ENCODE measurements at regions not wholly inside any gene's neighbourhood (a gene's known extent, or its start where the extent isn't known, plus 50 kb on each side); places are given as distances from the start of the nearest gene placed in this dataset.
"Not testable (repeated sequence)": the region's sequence is repeated elsewhere in the genome, so short reads cannot be mapped to it uniquely, and the experiment has no call there.

- no peak for DNase-seq (ENCODE audit: low read depth in 4 of 4, low spot score in 2 of 4)
These were observed 219.2 kb upstream of the ELL2 start for GRCh38 chr5:96180684-96181435.

- DNase-seq (ENCODE audit: low read depth in 4 of 4, low spot score in 2 of 4), result no peak
These were observed 215.7 kb upstream of the ELL2 start for GRCh38 chr5:96177303-96177869.

- DNase-seq (ENCODE audit: low read depth in 4 of 4, low spot score in 2 of 4), result no peak
These were observed 214.4 kb upstream of the ELL2 start for GRCh38 chr5:96176022-96176421.

- no peak for DNase-seq (ENCODE audit: low read depth in 4 of 4, low spot score in 2 of 4)
These were observed 213.4 kb upstream of the ELL2 start for GRCh38 chr5:96175090-96175489.

GRCh38 chr5:96173366-96173765 lies 211.7 kb upstream of the ELL2 start:
- no peak for DNase-seq (ENCODE audit: low read depth in 4 of 4, low spot score in 2 of 4)

DNA sequence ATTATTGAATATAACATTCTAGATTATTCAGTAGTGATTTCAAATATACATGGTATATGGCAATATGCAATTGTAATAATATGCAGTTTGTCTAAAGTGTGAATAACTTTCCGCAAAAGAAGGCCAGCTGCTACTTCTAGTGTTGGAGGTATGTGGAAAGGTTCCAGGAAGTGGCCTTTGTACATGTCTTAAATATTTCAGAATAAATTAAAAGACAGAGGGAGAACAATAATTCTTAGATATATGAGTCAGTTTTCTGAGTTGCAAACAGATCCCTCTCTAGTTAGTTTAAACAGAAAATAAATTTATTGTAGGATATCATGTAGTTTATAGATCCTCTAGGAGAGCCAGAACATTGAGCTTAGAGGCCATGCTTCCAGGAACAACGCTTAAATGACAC lies 210.8 kb upstream of the ELL2 start:
- no peak for DNase-seq (ENCODE audit: low read depth in 4 of 4, low spot score in 2 of 4)

- DNase-seq (ENCODE audit: low read depth in 4 of 4, low spot score in 2 of 4), result not testable (repeated sequence)
These were observed 210.3 kb upstream of the ELL2 start for GRCh38 chr5:96171973-96172372.

- DNase-seq (ENCODE audit: low read depth in 4 of 4, low spot score in 2 of 4), result not testable (repeated sequence)
These were observed 209.0 kb upstream of the ELL2 start for GRCh38 chr5:96170481-96171125.

GRCh38 chr5:96168833-96169232 lies 207.2 kb upstream of the ELL2 start:
- DNase-seq (ENCODE audit: low read depth in 4 of 4, low spot score in 2 of 4), result not testable (repeated sequence)

- DNase-seq (ENCODE audit: low read depth in 4 of 4, low spot score in 2 of 4), result no peak
These were observed 197.4 kb upstream of the ELL2 start for GRCh38 chr5:96159043-96159442.

GRCh38 chr5:96157841-96158291 lies 196.2 kb upstream of the ELL2 start:
- DNase-seq (ENCODE audit: low read depth in 4 of 4, low spot score in 2 of 4), result no peak

GRCh38 chr5:96157077-96157780 lies 195.6 kb upstream of the ELL2 start:
- DNase-seq (ENCODE audit: low read depth in 4 of 4, low spot score in 2 of 4), result no peak

DNA sequence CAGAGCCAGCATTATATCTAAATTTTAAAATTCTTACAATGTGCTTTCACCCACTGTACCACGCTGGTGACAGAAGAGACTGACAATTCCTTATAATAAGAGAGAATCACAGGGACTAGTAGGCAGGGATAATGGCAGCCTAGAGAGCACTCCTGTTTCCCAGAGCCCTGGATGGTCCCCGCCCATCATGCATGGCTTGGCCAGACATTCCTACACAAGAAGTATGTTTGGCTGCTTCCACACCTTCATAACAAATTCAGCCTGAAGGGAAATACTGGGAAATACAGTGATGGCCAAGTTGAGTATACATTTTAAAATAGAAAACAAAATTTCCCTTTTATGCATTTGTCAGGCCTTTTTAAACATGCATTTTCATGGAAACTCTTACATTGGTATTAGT lies 193.5 kb upstream of the ELL2 start:
- no peak for DNase-seq (ENCODE audit: low read depth in 4 of 4, low spot score in 2 of 4)

DNA sequence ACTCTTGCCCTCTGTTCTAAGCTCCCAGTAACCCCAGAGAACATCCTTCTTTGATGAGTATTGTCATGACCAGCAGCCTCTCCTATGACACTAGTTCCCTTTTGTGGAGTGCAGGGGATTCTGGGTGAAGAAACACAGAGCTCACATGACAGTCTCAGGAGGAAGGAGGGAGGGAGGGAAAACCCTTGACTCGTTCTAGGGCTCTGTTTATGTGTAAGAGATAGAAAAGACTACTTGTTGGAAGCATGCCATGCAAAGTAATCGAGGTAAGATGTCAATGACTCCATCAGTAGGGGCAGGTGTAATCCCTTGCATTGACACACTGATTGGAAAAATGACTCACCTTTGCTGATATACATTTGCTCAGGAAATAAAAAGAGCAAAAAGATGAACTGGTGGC lies 190.2 kb upstream of the ELL2 start:
- no peak for DNase-seq (ENCODE audit: low read depth in 4 of 4, low spot score in 2 of 4)

DNA sequence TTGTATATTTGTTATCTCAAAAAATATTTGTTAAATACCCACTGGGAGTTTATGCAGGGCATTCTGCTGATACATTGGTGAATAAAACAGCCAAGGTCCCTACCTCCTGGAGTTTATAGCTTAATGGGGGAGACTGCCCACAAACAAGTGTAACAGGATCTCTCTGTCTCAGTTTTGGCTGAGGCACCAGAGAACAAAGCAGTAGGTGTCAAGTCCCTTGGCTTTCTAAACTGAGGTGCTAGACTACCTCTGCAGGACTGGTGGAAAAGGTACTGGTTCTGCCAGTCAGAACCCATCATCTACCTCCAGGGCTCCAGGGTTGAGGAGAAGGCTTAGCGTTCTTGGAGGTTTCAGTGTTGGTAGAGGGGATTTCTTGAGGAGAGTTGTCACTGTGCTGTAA lies 188.4 kb upstream of the ELL2 start:
- DNase-seq (ENCODE audit: low read depth in 4 of 4, low spot score in 2 of 4), result no peak

DNA sequence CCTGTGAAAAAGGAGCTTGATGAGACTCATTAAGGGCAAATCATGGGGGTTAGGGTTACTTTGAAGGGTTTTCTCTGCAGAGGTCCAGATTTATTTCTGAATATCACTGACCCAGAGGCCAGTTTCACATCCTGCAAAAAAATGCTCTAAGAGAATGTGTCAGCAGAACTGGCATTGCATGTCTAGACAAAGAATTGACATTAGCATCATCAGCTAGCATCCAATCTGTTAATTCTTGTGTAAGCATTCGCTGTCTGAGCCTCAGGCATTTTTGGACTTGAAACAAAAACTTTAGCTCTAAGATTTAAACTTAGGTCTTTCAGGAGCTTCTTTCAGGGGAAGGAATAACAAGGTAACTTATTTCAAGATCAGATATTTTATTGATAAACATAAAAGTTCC lies 187.9 kb upstream of the ELL2 start:
- no peak for DNase-seq (ENCODE audit: low read depth in 4 of 4, low spot score in 2 of 4)

- DNase-seq (ENCODE audit: low read depth in 4 of 4, low spot score in 2 of 4), result no peak
These were observed 187.4 kb upstream of the ELL2 start for GRCh38 chr5:96149021-96149420.

DNA sequence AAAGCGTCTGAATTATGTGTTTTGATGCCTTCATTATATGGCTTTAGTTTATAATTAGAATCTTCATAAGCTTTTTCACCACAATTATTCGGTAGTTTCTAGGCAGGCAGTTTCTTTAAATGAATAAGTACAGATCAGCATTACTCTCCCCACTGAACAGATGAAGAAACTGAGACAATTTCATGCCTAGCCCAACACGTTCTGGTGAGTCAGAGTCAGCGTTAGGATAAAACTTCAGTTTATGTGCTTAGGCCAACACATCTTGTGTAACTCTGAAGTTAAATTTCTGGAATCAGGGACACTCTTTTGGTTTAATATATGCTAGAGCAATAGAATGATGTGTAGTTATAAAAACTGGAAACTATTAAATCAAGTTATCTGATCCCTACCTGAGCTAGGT lies 186.7 kb upstream of the ELL2 start:
- DNase-seq (ENCODE audit: low read depth in 4 of 4, low spot score in 2 of 4), result no peak

GRCh38 chr5:96147866-96148265 lies 186.2 kb upstream of the ELL2 start:
- no peak for DNase-seq (ENCODE audit: low read depth in 4 of 4, low spot score in 2 of 4)

GRCh38 chr5:96146675-96147074 lies 185.0 kb upstream of the ELL2 start:
- DNase-seq (ENCODE audit: low read depth in 4 of 4, low spot score in 2 of 4), result no peak

DNA sequence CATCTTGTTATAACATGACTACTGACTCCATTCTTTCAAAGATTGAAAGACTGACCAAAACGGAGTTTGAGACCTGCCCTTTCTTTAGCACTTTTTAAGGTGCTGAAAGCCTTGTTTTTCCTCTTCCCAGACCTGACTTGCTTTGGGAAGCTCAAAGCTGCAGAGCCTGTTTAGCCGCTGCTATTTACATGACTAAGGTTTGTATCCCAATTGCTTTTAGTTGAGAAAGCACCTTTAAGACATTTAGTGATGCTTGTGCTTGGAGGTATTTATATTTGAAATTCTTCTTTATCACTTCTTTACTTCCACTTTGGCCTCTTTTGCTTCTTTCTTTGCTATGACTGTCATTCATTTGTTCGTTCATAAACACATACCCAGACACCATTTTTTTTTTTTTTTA lies 182.6 kb upstream of the ELL2 start:
- peak in 1 of 4 donors; percentile 13 for DNase-seq (ENCODE audit: low read depth in 4 of 4, low spot score in 2 of 4)
